Psoas muscle (tissue), 7 donors: ENCODE measurements at regions not wholly inside any gene's neighbourhood (a gene's known extent, or its start where the extent isn't known, plus 50 kb on each side); places are given as distances from the start of the nearest gene placed in this dataset.
A peak's percentile ranks its signal among the peaks of the same experiment; 100 is the strongest.
"Not testable (repeated sequence)": the region's sequence is repeated elsewhere in the genome, so short reads cannot be mapped to it uniquely, and the experiment has no call there.

Experiments used
- ATAC-seq, 4 donors: fragments of 200-7000 bp; cut with Tn5 transposase; one replicate each; pipeline ENCODE4 v1.9.1; 2020; ENCODE audit warnings: moderate library complexity in 3 of 4, mild to moderate bottlenecking in 2 of 4
- DNase-seq, 2 donors: peaks; one replicate each; pipeline ENCODE4 v3.0.0-alpha.2; 2020
- H3K27ac ChIP-seq: fragments of 200-600 bp; one replicate; pipeline ENCODE4 v1.8.0; 2022
- H3K27me3 ChIP-seq, 3 donors: fragments of 200-600 bp in 1 of 3; one replicate each; pipeline versions ENCODE4 v1.6.1 to v1.8.0; 2013 to 2022; ENCODE audit warnings: low read length in 2 of 3, mild to moderate bottlenecking in 2 of 3, moderate library complexity in 1 of 3; ENCODE audit not compliant: insufficient read depth in 3 of 3
- H3K36me3 ChIP-seq, 2 donors: fragments of 200-600 bp in 1 of 2; one replicate each; pipeline versions ENCODE4 v1.6.1 to v1.8.0; 2013 to 2022; ENCODE audit warnings: low read depth in 1 of 2, mild to moderate bottlenecking in 1 of 2, moderate library complexity in 1 of 2; ENCODE audit not compliant: insufficient read depth in 1 of 2
- H3K4me1 ChIP-seq: fragments of 200-600 bp; one replicate; pipeline ENCODE4 v1.8.0; 2022
- H3K4me3 ChIP-seq: fragments of 200-600 bp; one replicate; pipeline ENCODE4 v1.8.0; 2022; ENCODE audit warnings: mild to moderate bottlenecking
- H3K9me3 ChIP-seq: fragments of 200-600 bp; one replicate; pipeline ENCODE4 v1.8.0; 2022
- CTCF ChIP-seq: fragments of 200-600 bp; IDR thresholded peaks from one replicate; pipeline ENCODE4 v1.8.0; 2022; ENCODE audit warnings: antibody characterized with exemption
- WGBS, 3 donors: extraction: QIAGEN DNeasy Blood & Tissue Kit; methylation state at CpG; one replicate each; pipeline versions ENCODE4 v1.1.6 to v1.1.7; 2013; 5-methylcytosine and 5-hydroxymethylcytosine counted together
- intact Hi-C, 2 donors: fragments of 100-400 bp; cut with DNase I; formaldehyde crosslinking; loops; one replicate each; pipeline versions ENCODE4 v1.11.0 to v1.14.2; 2022
- donor health status: healthy with polysubstance abuse.
- donor health status: DM: no; HTN: no; CAD: no; lungs with moderate emphysema.
- donor health status: Bipolar disorder and iron deficiency.
- donor health status: healthy.
- donor health status: DM: yes; HTN: yes; CAD: no.
- donor health status: DM: no; HTN: no; CAD: no.
- donor health status: DM: yes; HTN: yes; CAD: no.

- ATAC-seq, result no peak
- Histone ChIP-seq H3K36me3 (peaks cover 0 to 4% of the 10 kb centered on the region in 2 donors), H3K4me1 (no peaks in the 10 kb centered on the region), H3K4me3 (no peak overlapping the region), H3K27ac (no peak overlapping the region), H3K27me3 (no peaks in the 10 kb centered on the region), H3K9me3 (no peaks in the 10 kb centered on the region)
- TF ChIP-seq CTCF, result no peak
- no peak for DNase-seq
- WGBS, 3 donors, result 89 to 95% (median 91%) methylated on average over 7 of the region's 7 CpGs
- intact Hi-C loops, result loop anchor here (10.0 kb wide), 1 partner anchor 197 kb away; no protein-coding TSS in a partner anchor
These were observed 132.8 kb downstream of the LAT start for GRCh38 chr16:29117631-29118030.

- no peaks in the 10 kb centered on the region for H3K9me3 ChIP-seq
- DNase-seq, result no peak
- no peak for TF ChIP-seq CTCF
- intact Hi-C loops, result loop anchor here (10.0 kb wide), 1 partner anchor 198 kb away; no protein-coding TSS in a partner anchor
- H3K36me3 ChIP-seq, result peaks cover 0 to 4% of the 10 kb centered on the region in 2 donors
- H3K4me3 ChIP-seq, result no peak overlapping the region
- H3K27ac ChIP-seq, result no peak overlapping the region
- no peak for ATAC-seq
- WGBS, 3 donors, result 85 to 94% (median 93%) methylated on average over 14 of the region's 14 CpGs
- H3K4me1 ChIP-seq, result no peaks in the 10 kb centered on the region
- no peaks in the 10 kb centered on the region for H3K27me3 ChIP-seq
These were observed 132.1 kb downstream of the LAT start for GRCh38 chr16:29116980-29117379.

GRCh38 chr16:29116207-29116606 is 131.4 kb downstream of the LAT start:
- H3K27me3 ChIP-seq, H3K27ac ChIP-seq, H3K4me1 ChIP-seq, H3K4me3 ChIP-seq, H3K9me3 ChIP-seq, H3K36me3 ChIP-seq, DNase-seq: not testable (repeated sequence)
- peak in 1 of 4 donors; percentile 12 for ATAC-seq
- intact Hi-C loops, result loop anchor here (10.0 kb wide), 1 partner anchor 199 kb away; no protein-coding TSS in a partner anchor
- WGBS, 3 donors, result 83 to 84% (median 84%) methylated on average over 11 to 12 of the region's 12 CpGs

- DNase-seq, H3K36me3 ChIP-seq, H3K4me1 ChIP-seq, H3K4me3 ChIP-seq, H3K27me3 ChIP-seq, H3K9me3 ChIP-seq, H3K27ac ChIP-seq: not testable (repeated sequence)
- 19 to 27% (median 24%) methylated on average over 3 of the region's 3 CpGs for WGBS, 3 donors
- intact Hi-C loops, result loop anchor here (10.0 kb wide), 1 partner anchor 199 kb away; no protein-coding TSS in a partner anchor
- peak in 1 of 4 donors; percentile 33 for ATAC-seq
These were observed 130.9 kb downstream of the LAT start for GRCh38 chr16:29115802-29116141.

GRCh38 chr16:29114989-29115801 is 130.3 kb downstream of the LAT start:
- not testable (repeated sequence) for H3K9me3 ChIP-seq, H3K4me3 ChIP-seq, H3K36me3 ChIP-seq, H3K27ac ChIP-seq, H3K27me3 ChIP-seq, H3K4me1 ChIP-seq
- peak; percentile 64 for TF ChIP-seq CTCF
- ATAC-seq, result peak; percentile 78 to 97 (median 84)
- DNase-seq, result peak in 1 of 2 donors; percentile 63
- intact Hi-C loops, result loop anchor here (10.0 kb wide), 1 partner anchor 200 kb away; no protein-coding TSS in a partner anchor
- 31 to 32% (median 31%) methylated on average over 24 to 26 of the region's 26 CpGs for WGBS, 3 donors
